ENCODE measurements at regions not wholly inside any gene's neighbourhood (a gene's known extent, or its start where the extent isn't known, plus 50 kb on each side); places are given as distances from the start of the nearest gene placed in this dataset.

- H2BK15ac ChIP-seq (ENCODE audit: low read depth, low read length) = no peak overlapping the region
- ChIA-PET POLR2A (ENCODE audit: unreplicated experiment) (no interaction called here), CTCF (interaction anchor here (0.9 to 1.5 kb wide), 3 partner anchors 81 to 263 kb away, joined by 3 to 6 read pairs (median 4); no protein-coding TSS in a partner anchor)
- H2AFZ ChIP-seq (replicated peaks; ENCODE audit: low read length, poor library complexity) = no peak overlapping the region
- peaks cover 25% of the 10 kb centered on the region for H3K27me3 ChIP-seq (ENCODE audit: control insufficient read depth, insufficient read depth, low read length)
- dilution Hi-C loops (cut with HindIII; ENCODE audit: low sequenced_read_pairs, unreplicated experiment) (no loop called here), intact Hi-C loops (cut with micrococcal nuclease) (loop anchor here (1.0 kb wide), 1 partner anchor 82 kb away; no protein-coding TSS in a partner anchor), in situ Hi-C loops (cut with MboI; ENCODE audit: low sequenced_read_pairs) (loop anchor here (5.0 to 25.0 kb wide), 4 partner anchors 81 to 471 kb away; partner anchors contain the start of gene LRP10)
- no CpG with 5 or more reads among the region's 4 CpGs for WGBS, 2 experiments (ENCODE audit: extremely low coverage in 2 of 2, insufficient read length in 1 of 2)
- H3K4me1 ChIP-seq (ENCODE audit: control insufficient read depth, insufficient read depth, low read length) = no peaks in the 10 kb centered on the region
- H3K9me1 ChIP-seq (ENCODE audit: insufficient read depth, low read length) = no peaks in the 10 kb centered on the region
- H2AK9ac ChIP-seq (replicated peaks; ENCODE audit: low read depth, low read length, poor library complexity) = no peak overlapping the region
- H2AK5ac ChIP-seq (ENCODE audit: low read depth, low read length) = no peak overlapping the region
- DNase-seq (no peak), ATAC-seq (ENCODE audit: low read depth) (no peak)
- no TSS peak for BruUV-seq (replicated peaks)
- H3K36me3 ChIP-seq (ENCODE audit: control insufficient read depth, insufficient read depth, low read length) = no peaks in the 10 kb centered on the region
- H2BK20ac ChIP-seq (ENCODE audit: low read depth, low read length) = no peak overlapping the region
- H3K79me1 ChIP-seq (ENCODE audit: low read depth in 1 of 2, low read length in 2 of 2) = no peaks in the 10 kb centered on the region
- no peak overlapping the region for H3K9ac ChIP-seq (ENCODE audit: low read depth, low read length)
- H4K20me1 ChIP-seq (ENCODE audit: insufficient read depth, low read length) = no peaks in the 10 kb centered on the region
- H3K18ac ChIP-seq (ENCODE audit: low read depth, low read length) = no peak overlapping the region
- H3K9me3 ChIP-seq (ENCODE audit: control insufficient read depth, insufficient read depth, low read length) = no peaks in the 10 kb centered on the region
- H2BK5ac ChIP-seq (ENCODE audit: low read depth, low read length, poor library complexity, severe bottlenecking) = no peak overlapping the region
- no peak overlapping the region for H2BK120ac ChIP-seq (ENCODE audit: low read depth, low read length)
- H3K56ac ChIP-seq (ENCODE audit: extremely low read depth, insufficient read depth, low read length) = no peak overlapping the region
- H4K5ac ChIP-seq (ENCODE audit: low read depth, low read length) = no peak overlapping the region
- no peak for TF ChIP-seq CEBPB (IDR thresholded peaks at IDR 0.05; ENCODE audit: low read depth, low read length)
- TF ChIP-seq SMC3 (IDR thresholded peaks at IDR 0.05; ENCODE audit: low read depth, low read length) = no peak
- TF ChIP-seq CTCF (conservative IDR thresholded peaks at IDR 0.05; ENCODE audit: low read depth, low read length) = no peak
- TF ChIP-seq FOS (IDR thresholded peaks at IDR 0.05; ENCODE audit: low read depth, low read length) = no peak
- TF ChIP-seq MAZ (IDR thresholded peaks at IDR 0.05; ENCODE audit: borderline replicate concordance, low read depth, low read length) = no peak
- TF ChIP-seq MXI1 (IDR thresholded peaks at IDR 0.05; ENCODE audit: borderline replicate concordance, low read depth, low read length) = no peak
- no peak for TF ChIP-seq BHLHE40 (IDR thresholded peaks at IDR 0.05; ENCODE audit: low read depth, low read length)
- TF ChIP-seq USF2 (IDR thresholded peaks at IDR 0.05; ENCODE audit: low read depth, low read length) = no peak
- no peak for TF ChIP-seq NFE2L2 (IDR thresholded peaks at IDR 0.05; ENCODE audit: low read depth, low read length)
- no peak for TF ChIP-seq ELK1 (IDR thresholded peaks at IDR 0.05; ENCODE audit: borderline replicate concordance, low read depth, low read length)
- TF ChIP-seq RAD21 (IDR thresholded peaks at IDR 0.05; ENCODE audit: low read length) = no peak
- TF ChIP-seq RFX5 (IDR thresholded peaks at IDR 0.05; ENCODE audit: low read depth, low read length) = no peak
- TF ChIP-seq POLR2A (IDR thresholded peaks at IDR 0.05; ENCODE audit: low read depth, low read length) = no peak
- TF ChIP-seq CHD1 (IDR thresholded peaks at IDR 0.05; ENCODE audit: low read depth, low read length) = no peak
- no peak overlapping the region for H4K91ac ChIP-seq (ENCODE audit: insufficient read depth, low read depth, low read length)
- no peak overlapping the region for H4K8ac ChIP-seq (ENCODE audit: low read depth in 2 of 2, low read length in 2 of 2)
- H3K14ac ChIP-seq (replicated peaks; ENCODE audit: low read depth, low read length) = no peak overlapping the region
- H3K23ac ChIP-seq (ENCODE audit: low read depth, low read length) = no peak overlapping the region
- H3K27ac ChIP-seq (ENCODE audit: insufficient read depth, low read length) = no peak overlapping the region
- H3K4ac ChIP-seq (ENCODE audit: low read depth, low read length) = no peak overlapping the region
- no peak overlapping the region for H3K4me2 ChIP-seq (ENCODE audit: low read depth, low read length)
- H3K4me3 ChIP-seq (ENCODE audit: insufficient read depth, low read depth, low read length) = no peak overlapping the region
Observed at GRCh38 chr14:22390824-22391461, 198.1 kb downstream of the DAD1 start.

All from IMR-90 (cell line).